Stomach (tissue), 8 donors: ENCODE measurements at regions not wholly inside any gene's neighbourhood (a gene's known extent, or its start where the extent isn't known, plus 50 kb on each side); places are given as distances from the start of the nearest gene placed in this dataset.

Experiments used
- DNase-seq, 2 donors: peaks; one replicate each; pipeline versions ENCODE4 v3.0.0 to v3.0.0-alpha.2; 2013 to 2019
- H3K27ac ChIP-seq, 5 donors: fragments of 200-600 bp in 4 of 5; sonication (generic) in 4 of 5; one replicate each; pipeline ENCODE4 v1.5.1; 2013 to 2019; ENCODE audit warnings: mild to moderate bottlenecking in 1 of 5, moderate library complexity in 1 of 5
- H3K27me3 ChIP-seq, 3 donors: fragments of 200-600 bp; sonication (generic); one replicate each; pipeline ENCODE4 v1.5.1; 2017 to 2019; ENCODE audit warnings: mixed run types in 1 of 3
- H3K36me3 ChIP-seq, 4 donors: fragments of 200-600 bp; sonication (generic); 1 replicate in 3 of 4; 2 replicates in 1 of 4; pipeline ENCODE4 v1.5.1; 2016 to 2019
- H3K4me1 ChIP-seq, 4 donors: fragments of 200-600 bp; sonication (generic); one replicate each; pipeline ENCODE4 v1.5.1; 2016 to 2019
- H3K4me3 ChIP-seq, 4 donors: fragments of 200-600 bp; sonication (generic) in 3 of 4; one replicate each; pipeline ENCODE4 v1.5.1; 2016 to 2019; ENCODE audit warnings: mild to moderate bottlenecking in 1 of 4
- H3K9me3 ChIP-seq, 4 donors: fragments of 200-600 bp; sonication (generic); one replicate each; pipeline ENCODE4 v1.5.1; 2016 to 2019
- CTCF ChIP-seq, 7 experiments: fragments of 450-650 bp in 4 of 7; fragments of 200-600 bp in 3 of 7; sonication (generic) in 3 of 7; IDR thresholded peaks; one replicate each; pipeline ENCODE4 v1.5.1; 2016 to 2019; ENCODE audit warnings: antibody characterized with exemption in 7 of 7, control low read depth in 2 of 7, mild to moderate bottlenecking in 1 of 7
- EP300 ChIP-seq: sonication (generic); formaldehyde crosslinking; IDR thresholded peaks from one replicate; pipeline ENCODE4 v1.6.1; 2017; ENCODE audit warnings: antibody characterized with exemption
- POLR2A ChIP-seq, 4 donors: fragments of 450-650 bp; IDR thresholded peaks; one replicate each; pipeline ENCODE4 v1.6.1; 2016; ENCODE audit warnings: antibody characterized with exemption in 4 of 4, control low read depth in 2 of 4, mild to moderate bottlenecking in 1 of 4, moderate library complexity in 1 of 4
- POLR2AphosphoS5 ChIP-seq, 3 donors: sonication (generic); formaldehyde crosslinking; IDR thresholded peaks; one replicate each; pipeline ENCODE4 v1.6.1; 2016; ENCODE audit warnings: antibody characterized with exemption in 3 of 3
- WGBS, 5 donors: extraction: QIAGEN DNeasy Blood & Tissue Kit in 3 of 5; methylation state at CpG; one replicate each; pipeline versions ENCODE4 v1.1.5 to v1.1.7; 2013 to 2018; 5-methylcytosine and 5-hydroxymethylcytosine counted together
- intact Hi-C: fragments of 100-400 bp; cut with DNase I; formaldehyde crosslinking; loops from one replicate; pipeline ENCODE4 v1.15.1; 2023; ENCODE audit warnings: low total_unique reads
- donor health status: healthy with polysubstance abuse.
- donor health status: Bipolar disorder and iron deficiency.
- donor health status: healthy.

- H3K4me3 ChIP-seq, result no peak overlapping the region
- intact Hi-C loops, result no loop called here
- no peak for DNase-seq
- no peak overlapping the region for H3K27ac ChIP-seq
- H3K9me3 ChIP-seq, result peaks cover 0 to 7% (median 2%) of the 10 kb centered on the region in 4 donors
- H3K27me3 ChIP-seq, result peaks cover 0 to 21% (median 0%) of the 10 kb centered on the region in 3 donors
- H3K36me3 ChIP-seq, result no peaks in the 10 kb centered on the region
- no peak for TF ChIP-seq CTCF (IDR thresholded peaks at IDR 0.05)
- H3K4me1 ChIP-seq, result no peaks in the 10 kb centered on the region
- 85 to 92% (median 91%) methylated on average over 12 of the region's 12 CpGs for WGBS, 5 donors
These were observed 511.2 kb downstream of the TCERG1L start for GRCh38 chr10:130800281-130800680.

- Histone ChIP-seq H3K4me3 (no peak overlapping the region), H3K9me3 (peaks cover 0 to 14% (median 2%) of the 10 kb centered on the region in 4 donors), H3K36me3 (no peaks in the 10 kb centered on the region), H3K27me3 (peaks cover 0 to 20% (median 0%) of the 10 kb centered on the region in 3 donors), H3K27ac (no peak overlapping the region), H3K4me1 (no peaks in the 10 kb centered on the region)
- DNase-seq, result no peak
- intact Hi-C loops, result no loop called here
- TF ChIP-seq POLR2A (IDR thresholded peaks at IDR 0.05) (no peak), CTCF (IDR thresholded peaks at IDR 0.05) (no peak), EP300 (no peak), POLR2AphosphoS5 (IDR thresholded peaks at IDR 0.05) (no peak)
- 55 to 76% (median 69%) methylated on average over 8 of the region's 8 CpGs for WGBS, 5 donors
These were observed 510.2 kb downstream of the TCERG1L start for GRCh38 chr10:130801276-130801675.

- H3K27ac ChIP-seq, result no peak overlapping the region
- 72 to 85% (median 78%) methylated on average over 19 of the region's 19 CpGs for WGBS, 5 donors
- intact Hi-C loops, result no loop called here
- peaks cover 0 to 14% (median 2%) of the 10 kb centered on the region in 4 donors for H3K9me3 ChIP-seq
- TF ChIP-seq POLR2A (IDR thresholded peaks at IDR 0.05), result no peak
- H3K4me3 ChIP-seq, result no peak overlapping the region
- no peaks in the 10 kb centered on the region for H3K4me1 ChIP-seq
- DNase-seq, result no peak
- H3K27me3 ChIP-seq, result peaks cover 0 to 15% (median 0%) of the 10 kb centered on the region in 3 donors
- no peaks in the 10 kb centered on the region for H3K36me3 ChIP-seq
These were observed 509.7 kb downstream of the TCERG1L start for GRCh38 chr10:130801784-130802183.

- no peaks in the 10 kb centered on the region for H3K36me3 ChIP-seq
- peaks cover 0 to 12% (median 0%) of the 10 kb centered on the region in 3 donors for H3K27me3 ChIP-seq
- no peak overlapping the region for H3K4me3 ChIP-seq
- TF ChIP-seq EP300 (no peak), POLR2A (IDR thresholded peaks at IDR 0.05) (no peak), POLR2AphosphoS5 (IDR thresholded peaks at IDR 0.05) (no peak), CTCF (IDR thresholded peaks at IDR 0.05) (no peak)
- no peak for DNase-seq
- WGBS, 5 donors, result 85 to 93% (median 88%) methylated on average over 11 of the region's 11 CpGs
- intact Hi-C loops, result no loop called here
- no peak overlapping the region for H3K27ac ChIP-seq
- H3K9me3 ChIP-seq, result peaks cover 0 to 14% (median 2%) of the 10 kb centered on the region in 4 donors
- no peaks in the 10 kb centered on the region for H3K4me1 ChIP-seq
These were observed 509.2 kb downstream of the TCERG1L start for GRCh38 chr10:130802301-130802700.

- no peaks in the 10 kb centered on the region for H3K4me1 ChIP-seq
- no peak overlapping the region for H3K27ac ChIP-seq
- DNase-seq, result no peak
- peaks cover 0 to 10% (median 2%) of the 10 kb centered on the region in 4 donors for H3K9me3 ChIP-seq
- 75 to 92% (median 85%) methylated on average over 8 of the region's 8 CpGs for WGBS, 5 donors
- intact Hi-C loops, result no loop called here
- no peak for TF ChIP-seq CTCF (IDR thresholded peaks at IDR 0.05)
- no peak for TF ChIP-seq POLR2AphosphoS5 (IDR thresholded peaks at IDR 0.05)
- TF ChIP-seq EP300, result no peak
- TF ChIP-seq POLR2A (IDR thresholded peaks at IDR 0.05), result no peak
- no peaks in the 10 kb centered on the region for H3K36me3 ChIP-seq
- peaks cover 0 to 5% (median 0%) of the 10 kb centered on the region in 3 donors for H3K27me3 ChIP-seq
- no peak overlapping the region for H3K4me3 ChIP-seq
These were observed 507.2 kb downstream of the TCERG1L start for GRCh38 chr10:130804281-130804680.
